ENCODE measurements at regions not wholly inside any gene's neighbourhood (a gene's known extent, or its start where the extent isn't known, plus 50 kb on each side); places are given as distances from the start of the nearest gene placed in this dataset.

DNA sequence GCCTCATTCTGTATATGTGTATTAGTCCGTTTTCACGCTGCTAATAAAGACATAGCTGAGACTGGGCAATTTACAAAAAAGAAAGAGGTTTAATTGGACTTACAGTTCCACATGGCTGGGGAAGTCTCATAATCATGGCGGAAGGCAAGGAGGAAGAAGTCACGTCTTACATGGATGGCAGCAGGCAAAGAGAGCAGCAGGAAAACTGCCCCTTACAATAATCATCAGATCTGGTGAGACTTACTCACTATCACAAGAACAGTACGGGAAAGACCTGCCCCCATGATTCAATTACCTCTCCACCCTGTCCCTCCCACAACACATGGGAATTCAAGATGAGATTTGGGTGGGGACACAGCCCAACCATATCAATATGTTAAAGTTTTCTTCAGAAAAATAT is 49.8 kb upstream of the GPBP1 start:
- TF ChIP-seq EZH2 (IDR thresholded peaks at IDR 0.05; ENCODE audit: low read length, unreplicated experiment), result no peak
- TF ChIP-seq, protein P1, sequence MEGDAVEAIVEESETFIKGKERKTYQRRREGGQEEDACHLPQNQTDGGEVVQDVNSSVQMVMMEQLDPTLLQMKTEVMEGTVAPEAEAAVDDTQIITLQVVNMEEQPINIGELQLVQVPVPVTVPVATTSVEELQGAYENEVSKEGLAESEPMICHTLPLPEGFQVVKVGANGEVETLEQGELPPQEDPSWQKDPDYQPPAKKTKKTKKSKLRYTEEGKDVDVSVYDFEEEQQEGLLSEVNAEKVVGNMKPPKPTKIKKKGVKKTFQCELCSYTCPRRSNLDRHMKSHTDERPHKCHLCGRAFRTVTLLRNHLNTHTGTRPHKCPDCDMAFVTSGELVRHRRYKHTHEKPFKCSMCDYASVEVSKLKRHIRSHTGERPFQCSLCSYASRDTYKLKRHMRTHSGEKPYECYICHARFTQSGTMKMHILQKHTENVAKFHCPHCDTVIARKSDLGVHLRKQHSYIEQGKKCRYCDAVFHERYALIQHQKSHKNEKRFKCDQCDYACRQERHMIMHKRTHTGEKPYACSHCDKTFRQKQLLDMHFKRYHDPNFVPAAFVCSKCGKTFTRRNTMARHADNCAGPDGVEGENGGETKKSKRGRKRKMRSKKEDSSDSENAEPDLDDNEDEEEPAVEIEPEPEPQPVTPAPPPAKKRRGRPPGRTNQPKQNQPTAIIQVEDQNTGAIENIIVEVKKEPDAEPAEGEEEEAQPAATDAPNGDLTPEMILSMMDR (conservative IDR thresholded peaks at IDR 0.05; ENCODE audit: low read depth, low read length), result no peak
- no peak for TF ChIP-seq EZH2phosphoT487 (IDR thresholded peaks at IDR 0.05; ENCODE audit: borderline replicate concordance, low read length)
